ENCODE measurements at regions not wholly inside any gene's neighbourhood (a gene's known extent, or its start where the extent isn't known, plus 50 kb on each side); places are given as distances from the start of the nearest gene placed in this dataset.

DNA sequence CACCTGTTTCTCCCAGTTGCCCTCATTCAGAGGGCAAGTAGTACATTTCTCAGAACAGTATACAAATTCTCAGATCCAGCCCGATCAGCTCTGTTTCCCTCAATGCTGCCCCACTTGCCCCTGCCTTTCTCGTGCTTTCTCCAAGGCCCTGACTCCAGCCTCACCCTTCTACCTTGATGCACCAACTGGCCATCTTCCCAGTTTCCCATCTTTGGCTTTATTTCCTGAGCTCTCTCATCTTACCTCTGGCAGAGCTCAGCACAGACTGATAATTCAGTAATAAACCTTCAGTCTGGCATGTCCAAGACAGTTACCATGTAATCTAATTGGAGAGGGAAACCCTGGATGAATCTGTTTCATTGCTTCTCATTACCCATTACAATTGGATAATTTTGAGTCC, 184.5 kb upstream of the ISX start:
- CTCF ChIA-PET = no interaction called here
- POLR2A ChIA-PET = no interaction called here
- dilution Hi-C loops (cut with MboI; ENCODE audit: extremely low pct_ligation_motif_present, low sequenced_read_pairs) = no loop called here

More for the DNA sequence above, 184.5 kb upstream of the ISX start:
- Histone ChIP-seq H3K27me3 (ENCODE audit: control insufficient read depth in 2 of 2, insufficient read depth in 2 of 2, low read length in 2 of 2) (no peaks in the 10 kb centered on the region), H3K4me2 (ENCODE audit: insufficient read depth, low read length) (no peak overlapping the region), H3K9me1 (replicated peaks; ENCODE audit: control insufficient read depth, extremely low read depth, insufficient read depth, low read length) (no peaks in the 10 kb centered on the region), H3K4me3 (replicated peaks in 1 of 3; ENCODE audit: insufficient read depth in 1 of 3, low read depth in 1 of 3, low read length in 3 of 3) (no peak overlapping the region), H2AFZ (ENCODE audit: low read depth, low read length) (no peak overlapping the region), H3K27ac (ENCODE audit: insufficient read depth, low read depth, low read length) (no peak overlapping the region), H4K20me1 (replicated peaks; ENCODE audit: control insufficient read depth, extremely low read depth, insufficient read depth, low read length) (no peaks in the 10 kb centered on the region), H3K9me3 (replicated peaks; ENCODE audit: control insufficient read depth, insufficient read depth, low read length) (peaks cover 3% of the 10 kb centered on the region), H3K36me3 (ENCODE audit: control insufficient read depth in 2 of 2, extremely low read depth in 1 of 2, insufficient read depth in 2 of 2, low read length in 2 of 2) (no peaks in the 10 kb centered on the region), H3K4me1 (ENCODE audit: control insufficient read depth, extremely low read depth, insufficient read depth, low read length) (no peaks in the 10 kb centered on the region), H3K79me2 (ENCODE audit: control insufficient read depth, insufficient read depth, low read length) (no peaks in the 10 kb centered on the region), H3K9ac (replicated peaks; ENCODE audit: extremely low read depth, insufficient read depth, low read length) (no peak overlapping the region)
- TF ChIP-seq EZH2 (IDR thresholded peaks at IDR 0.05; ENCODE audit: borderline replicate concordance, low read depth, low read length, severe bottlenecking) (no peak), MYC (IDR thresholded peaks at IDR 0.05; ENCODE audit: low read depth, low read length) (no peak), POLR2A (IDR thresholded peaks at IDR 0.05; ENCODE audit: low read depth, low read length) (no peak), JUN (IDR thresholded peaks at IDR 0.05; ENCODE audit: borderline replicate concordance, insufficient read depth, insufficient read length, low read depth) (no peak), POLR2AphosphoS5 (IDR thresholded peaks at IDR 0.05; ENCODE audit: insufficient read depth, low read depth, low read length) (no peak), GATA2 (IDR thresholded peaks at IDR 0.05; ENCODE audit: insufficient read depth, insufficient read length, low read depth, low read length) (no peak), FOS (IDR thresholded peaks at IDR 0.05; ENCODE audit: borderline replicate concordance, insufficient read depth, low read length) (no peak)
- TF ChIP-seq, protein P1, sequence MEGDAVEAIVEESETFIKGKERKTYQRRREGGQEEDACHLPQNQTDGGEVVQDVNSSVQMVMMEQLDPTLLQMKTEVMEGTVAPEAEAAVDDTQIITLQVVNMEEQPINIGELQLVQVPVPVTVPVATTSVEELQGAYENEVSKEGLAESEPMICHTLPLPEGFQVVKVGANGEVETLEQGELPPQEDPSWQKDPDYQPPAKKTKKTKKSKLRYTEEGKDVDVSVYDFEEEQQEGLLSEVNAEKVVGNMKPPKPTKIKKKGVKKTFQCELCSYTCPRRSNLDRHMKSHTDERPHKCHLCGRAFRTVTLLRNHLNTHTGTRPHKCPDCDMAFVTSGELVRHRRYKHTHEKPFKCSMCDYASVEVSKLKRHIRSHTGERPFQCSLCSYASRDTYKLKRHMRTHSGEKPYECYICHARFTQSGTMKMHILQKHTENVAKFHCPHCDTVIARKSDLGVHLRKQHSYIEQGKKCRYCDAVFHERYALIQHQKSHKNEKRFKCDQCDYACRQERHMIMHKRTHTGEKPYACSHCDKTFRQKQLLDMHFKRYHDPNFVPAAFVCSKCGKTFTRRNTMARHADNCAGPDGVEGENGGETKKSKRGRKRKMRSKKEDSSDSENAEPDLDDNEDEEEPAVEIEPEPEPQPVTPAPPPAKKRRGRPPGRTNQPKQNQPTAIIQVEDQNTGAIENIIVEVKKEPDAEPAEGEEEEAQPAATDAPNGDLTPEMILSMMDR (IDR thresholded peaks at IDR 0.05; ENCODE audit: extremely low read depth in 1 of 2, insufficient read depth in 1 of 2, low read depth in 1 of 2, low read length in 2 of 2) = no peak
- TF ChIP-seq, protein P2, sequence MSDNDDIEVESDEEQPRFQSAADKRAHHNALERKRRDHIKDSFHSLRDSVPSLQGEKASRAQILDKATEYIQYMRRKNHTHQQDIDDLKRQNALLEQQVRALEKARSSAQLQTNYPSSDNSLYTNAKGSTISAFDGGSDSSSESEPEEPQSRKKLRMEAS (IDR thresholded peaks at IDR 0.05; ENCODE audit: insufficient read depth, insufficient read length) = no peak
- FAIRE-seq (no peak), DNase-seq (ENCODE audit: low read depth, low spot score) (no peak)
- intact Hi-C loops (cut with micrococcal nuclease) = no loop called here
- no TSS peak for BruUV-seq (replicated peaks)

Measured in endothelial cell of umbilical vein (primary cell).